Globus pallidus (tissue), 1 donor: ENCODE measurements at regions not wholly inside any gene's neighbourhood (a gene's known extent, or its start where the extent isn't known, plus 50 kb on each side); places are given as distances from the start of the nearest gene placed in this dataset.
"Not testable (repeated sequence)": the region's sequence is repeated elsewhere in the genome, so short reads cannot be mapped to it uniquely, and the experiment has no call there.

Experiments
- DNase-seq: peaks from one replicate; pipeline ENCODE4 v3.0.0-alpha.2; 2015; ENCODE audit warnings: low spot score

DNA sequence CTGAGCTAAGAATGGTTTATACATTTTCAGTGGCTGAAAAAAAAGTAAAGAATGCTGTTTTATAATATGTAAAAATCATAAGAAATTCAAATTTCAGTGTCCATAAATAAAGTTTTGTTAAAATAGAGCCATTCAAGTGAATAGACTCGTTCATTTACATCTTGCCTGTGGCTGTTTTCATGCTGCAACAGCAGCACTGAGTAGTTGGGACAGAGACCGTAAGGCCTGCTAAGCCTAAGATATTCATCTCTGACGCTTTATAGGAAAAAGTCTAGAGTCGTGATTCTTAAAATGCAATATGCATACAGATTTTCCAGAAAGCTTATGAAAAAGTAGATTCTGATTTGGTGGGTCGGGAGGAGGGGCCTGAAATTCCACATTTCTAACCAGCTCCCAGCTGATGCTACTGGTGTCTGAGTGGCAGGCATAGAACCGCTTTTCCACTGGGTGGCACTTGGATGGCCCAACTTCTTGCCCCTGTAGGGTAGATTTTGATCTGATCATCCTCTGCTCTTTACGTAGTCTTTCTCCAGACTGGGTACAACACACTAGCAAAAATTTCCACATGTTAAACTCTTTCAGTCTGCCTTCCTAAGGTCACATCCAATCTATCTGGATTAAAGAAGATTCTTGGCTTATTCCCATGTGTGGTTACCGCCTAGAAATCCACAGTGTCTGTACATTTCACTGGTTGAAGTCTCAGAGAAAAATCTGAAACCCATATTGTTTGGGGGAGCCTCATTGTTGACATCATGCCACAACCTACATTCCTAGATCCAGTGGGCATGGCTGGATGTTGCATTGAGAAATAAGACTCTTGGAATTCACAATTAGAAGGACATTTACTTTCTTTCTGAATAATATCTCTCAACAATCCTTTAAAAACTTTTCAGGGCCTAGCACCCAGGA is 151.2 kb downstream of the C12orf75 start:
- no peak for DNase-seq

DNA sequence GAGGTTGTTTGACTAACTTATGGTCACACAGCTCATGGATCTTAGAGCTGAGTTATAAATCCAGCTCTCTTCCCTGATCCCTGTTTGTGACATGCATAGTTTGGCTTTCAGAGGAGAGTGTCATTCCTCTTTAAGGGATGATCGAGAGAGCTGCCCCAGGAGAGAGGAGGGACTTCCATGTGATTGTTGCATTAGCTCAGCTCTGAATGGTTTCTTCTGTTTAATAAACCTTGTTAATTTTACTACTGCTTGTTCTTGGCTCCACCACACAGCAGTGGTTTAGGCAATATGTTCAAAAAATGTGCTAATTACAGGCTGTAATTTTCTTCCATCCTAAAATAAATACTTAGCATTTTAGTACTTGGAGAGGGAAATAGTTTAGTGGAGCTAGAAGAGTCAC is 152.5 kb downstream of the C12orf75 start:
- DNase-seq = no peak

DNA sequence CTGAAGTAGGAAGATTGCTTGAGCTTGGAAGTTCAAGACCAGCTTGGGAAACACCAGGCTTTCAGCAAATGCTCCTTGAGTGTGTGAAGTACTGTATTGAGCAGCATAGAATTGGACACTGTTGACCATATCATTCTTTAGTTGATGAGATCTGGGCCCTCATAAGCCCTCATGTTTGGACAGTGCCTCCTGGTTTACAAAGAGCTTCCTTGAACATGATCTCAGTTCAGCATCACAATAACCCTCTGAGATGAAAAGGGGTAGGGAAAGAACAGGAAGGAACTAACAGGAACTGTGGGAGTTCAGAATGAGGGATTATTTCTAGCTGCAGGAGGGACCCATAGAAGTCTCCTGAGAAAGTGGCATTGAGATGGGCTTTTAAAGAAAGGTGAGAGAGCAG is 153.2 kb downstream of the C12orf75 start:
- no peak for DNase-seq

DNA sequence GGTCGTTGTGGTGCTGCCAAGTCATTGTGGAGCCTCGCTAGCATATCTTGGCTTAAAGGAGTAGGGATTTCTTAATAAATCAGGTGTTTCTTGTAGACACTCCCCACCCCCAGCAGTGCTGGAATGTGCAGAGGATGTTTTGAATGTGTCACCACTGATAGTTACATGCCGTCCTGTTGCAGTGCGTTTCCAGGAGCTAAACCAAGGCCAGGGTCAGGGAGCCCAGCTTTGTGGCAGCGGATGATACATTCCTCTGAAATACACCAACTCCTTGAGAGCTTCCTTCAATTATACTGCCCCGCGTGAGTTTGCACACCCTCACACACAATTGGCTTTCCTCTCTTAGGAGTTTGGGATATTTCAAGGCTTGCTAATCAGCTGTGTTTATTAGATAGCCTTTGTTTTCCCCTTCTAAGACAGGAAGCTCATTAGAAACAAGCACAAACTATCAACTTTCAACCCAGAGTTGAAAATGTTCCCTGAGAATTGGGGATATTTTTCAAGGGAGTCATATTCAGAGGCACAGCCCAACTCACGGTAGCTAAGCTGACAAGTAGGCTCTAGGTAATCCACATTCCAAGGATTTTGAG is 154.9 kb downstream of the C12orf75 start:
- no peak for DNase-seq

DNA sequence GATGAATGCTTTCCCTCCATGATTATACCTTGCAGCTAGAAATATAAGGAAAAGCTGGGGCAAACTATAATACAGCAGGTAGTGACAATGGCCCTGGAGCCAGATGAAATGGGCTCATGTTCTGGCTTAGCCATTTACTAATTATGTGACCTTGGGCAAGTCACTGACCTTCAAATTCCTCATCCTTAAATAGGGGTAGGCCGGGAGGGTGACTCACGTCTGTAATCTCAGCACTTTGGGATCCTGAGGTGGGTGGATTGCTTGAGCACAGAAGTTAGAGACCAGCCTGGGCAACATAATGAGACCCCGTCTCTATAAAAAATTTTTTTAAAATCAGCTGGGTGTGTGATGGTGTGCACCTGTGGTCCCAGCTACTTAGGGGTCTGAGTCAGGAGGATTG is 155.4 kb downstream of the C12orf75 start:
- DNase-seq = no peak

DNA sequence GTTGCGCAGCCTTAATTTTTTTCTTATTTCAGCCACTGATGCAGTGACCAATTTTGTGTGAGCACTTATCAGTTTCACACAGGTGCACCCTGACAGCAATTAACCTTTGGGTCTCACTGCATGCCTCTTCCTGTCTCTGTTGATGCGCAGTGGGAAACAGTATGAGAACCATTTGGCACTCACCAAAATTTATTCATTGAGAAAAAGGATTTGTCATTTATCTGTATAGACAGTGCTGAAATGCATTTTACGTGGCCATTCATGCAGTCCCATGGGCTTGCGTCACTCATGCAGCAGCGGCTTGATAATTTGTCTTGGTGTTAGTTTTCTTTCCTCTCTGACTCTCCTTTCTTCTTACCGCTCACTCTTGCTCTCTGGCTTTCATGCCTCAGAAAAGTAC is 157.5 kb downstream of the C12orf75 start:
- no peak for DNase-seq

DNA sequence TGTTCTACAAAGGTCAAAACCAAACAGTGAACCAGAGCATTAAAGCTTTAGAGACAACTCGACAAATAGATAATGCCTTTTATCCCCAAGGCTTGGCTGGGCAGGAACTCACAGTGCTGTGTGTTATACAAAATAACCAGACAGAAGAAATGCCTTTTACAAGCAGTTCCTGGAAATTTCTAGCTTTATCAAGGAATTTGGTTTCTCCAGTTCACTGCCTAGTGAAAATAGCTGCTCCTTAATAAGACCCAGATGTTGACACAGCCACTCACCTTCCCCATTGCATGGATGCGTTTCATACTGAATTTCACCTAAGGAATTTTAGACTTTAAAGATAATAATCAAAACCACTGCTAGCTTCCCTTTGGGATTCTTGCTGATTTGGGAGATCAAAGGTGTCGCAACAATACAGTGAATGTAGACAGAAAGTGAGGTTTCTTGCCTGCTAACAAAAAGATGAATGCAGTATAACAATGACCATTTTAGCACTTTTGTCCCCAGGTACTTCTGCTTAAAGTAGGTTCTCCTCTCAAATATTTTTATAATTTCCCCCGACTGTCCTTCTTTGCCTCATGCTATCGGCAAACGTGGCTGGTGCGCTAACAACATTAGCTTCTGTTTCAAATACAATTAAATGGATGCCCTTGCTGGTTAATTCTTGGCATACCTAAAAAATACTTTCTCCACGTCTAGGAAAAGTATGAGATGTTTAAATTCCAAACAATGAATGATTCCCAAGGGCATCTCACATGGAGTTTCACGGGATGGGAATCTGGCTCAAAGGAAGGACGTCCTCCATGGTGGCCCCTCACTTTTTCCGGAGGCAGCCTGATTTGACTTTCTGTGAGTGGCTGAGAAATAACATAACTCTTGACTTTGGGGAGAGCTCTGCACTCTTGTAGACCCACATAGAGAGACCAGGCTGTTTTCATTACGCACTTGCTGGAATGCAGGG is 162.4 kb downstream of the C12orf75 start:
- no peak for DNase-seq

DNA sequence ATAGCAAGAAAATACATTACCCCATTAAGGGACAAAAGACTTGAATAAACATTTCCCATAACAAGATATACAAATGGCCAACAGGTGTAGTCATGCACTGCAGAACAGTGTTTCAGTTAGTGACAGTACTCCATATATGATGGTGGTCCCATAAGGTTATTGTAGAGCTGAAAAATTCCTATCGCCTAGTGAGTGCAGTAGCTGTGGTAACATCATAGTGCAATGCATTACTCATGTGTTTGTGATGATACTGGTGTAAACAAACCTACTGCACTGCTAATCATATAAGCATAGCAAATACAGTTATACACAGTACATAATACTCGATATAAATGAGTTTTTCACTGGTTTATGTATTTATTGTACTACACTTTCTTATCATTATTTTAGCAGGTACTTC is 168.7 kb downstream of the C12orf75 start:
- no peak for DNase-seq

DNA sequence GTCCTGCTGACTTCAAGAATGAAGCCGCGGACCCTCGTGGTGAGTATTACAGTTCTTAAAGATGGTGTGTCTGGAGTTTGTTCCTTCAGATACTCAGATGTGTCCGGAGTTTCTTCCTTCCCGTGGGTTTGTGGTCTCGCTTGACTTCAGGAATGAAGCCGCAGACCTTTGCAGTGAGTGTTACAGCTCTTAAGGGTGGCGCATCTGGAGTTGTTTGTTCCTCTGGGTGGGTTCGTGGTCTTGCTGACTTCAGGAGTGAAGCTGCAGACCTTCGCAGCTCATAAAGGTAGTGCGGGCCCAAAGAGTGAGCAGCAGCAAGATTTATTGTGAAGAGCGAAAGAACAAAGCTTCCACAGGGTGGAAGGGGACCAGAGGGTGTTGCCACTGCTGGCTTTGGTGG is 170.2 kb downstream of the C12orf75 start:
- DNase-seq = not testable (repeated sequence)

DNA sequence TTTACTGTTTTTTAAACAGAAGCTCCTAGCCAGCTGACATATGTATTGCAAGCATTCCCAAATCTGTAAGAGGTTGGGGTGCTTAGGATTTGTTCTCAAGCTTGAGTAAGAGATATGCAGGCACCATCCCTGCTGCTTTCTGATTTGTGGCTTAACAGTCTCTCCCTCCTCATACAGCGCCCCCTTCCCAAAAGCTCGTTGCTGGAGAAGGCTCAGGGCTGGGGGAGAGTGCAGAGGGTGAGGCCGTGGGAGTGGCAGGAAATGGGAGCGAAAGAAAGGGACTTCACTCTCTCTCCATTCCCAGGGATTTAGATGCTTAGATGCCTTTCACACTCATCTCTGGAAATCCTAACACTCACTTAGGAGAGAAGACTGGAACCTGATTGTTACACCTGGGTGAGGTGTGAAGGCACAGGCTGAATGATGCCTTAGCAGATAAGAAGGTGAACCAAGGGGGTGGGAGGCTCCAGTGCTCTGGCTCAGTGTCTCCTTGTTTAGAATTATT is 172.0 kb downstream of the C12orf75 start:
- no peak for DNase-seq

DNA sequence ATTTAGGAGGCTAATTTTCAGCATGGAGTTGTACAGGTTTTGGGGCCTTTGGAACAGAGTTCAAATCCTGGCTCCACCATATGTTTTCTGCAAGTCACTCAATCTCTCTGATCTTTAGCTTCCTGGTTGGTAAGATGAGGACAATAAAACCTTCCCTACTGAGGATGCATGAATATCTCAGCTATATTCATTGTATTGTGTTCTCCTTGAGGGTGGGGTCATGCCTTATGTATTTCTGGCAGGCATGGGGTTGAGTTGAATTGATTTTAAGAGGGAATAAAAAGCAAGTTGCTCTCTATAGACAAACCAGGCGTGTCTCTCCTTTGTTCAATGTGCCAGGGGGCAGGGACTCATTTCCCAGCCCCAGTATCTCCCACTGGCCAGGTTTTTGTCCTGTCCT is 173.1 kb downstream of the C12orf75 start:
- DNase-seq = no peak

DNA sequence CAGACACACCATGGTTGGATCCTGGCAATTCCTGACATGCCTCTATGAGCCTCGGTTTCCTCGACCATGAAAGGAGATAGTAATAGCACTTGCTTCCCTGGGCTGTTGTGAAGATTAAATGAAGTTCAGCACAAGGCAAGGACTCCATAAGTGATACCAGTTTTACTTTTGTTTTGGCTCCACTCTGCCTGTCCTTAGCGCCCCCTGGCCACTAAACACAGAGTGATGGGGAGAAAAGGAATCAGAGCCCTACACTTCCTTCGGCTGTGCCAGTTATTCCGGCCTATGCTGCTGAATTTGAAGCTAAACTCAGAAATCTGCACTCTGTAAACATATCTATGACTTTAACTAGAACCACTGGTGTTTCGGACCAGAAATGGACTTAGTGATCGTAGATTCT is 173.8 kb downstream of the C12orf75 start:
- DNase-seq = no peak

DNA sequence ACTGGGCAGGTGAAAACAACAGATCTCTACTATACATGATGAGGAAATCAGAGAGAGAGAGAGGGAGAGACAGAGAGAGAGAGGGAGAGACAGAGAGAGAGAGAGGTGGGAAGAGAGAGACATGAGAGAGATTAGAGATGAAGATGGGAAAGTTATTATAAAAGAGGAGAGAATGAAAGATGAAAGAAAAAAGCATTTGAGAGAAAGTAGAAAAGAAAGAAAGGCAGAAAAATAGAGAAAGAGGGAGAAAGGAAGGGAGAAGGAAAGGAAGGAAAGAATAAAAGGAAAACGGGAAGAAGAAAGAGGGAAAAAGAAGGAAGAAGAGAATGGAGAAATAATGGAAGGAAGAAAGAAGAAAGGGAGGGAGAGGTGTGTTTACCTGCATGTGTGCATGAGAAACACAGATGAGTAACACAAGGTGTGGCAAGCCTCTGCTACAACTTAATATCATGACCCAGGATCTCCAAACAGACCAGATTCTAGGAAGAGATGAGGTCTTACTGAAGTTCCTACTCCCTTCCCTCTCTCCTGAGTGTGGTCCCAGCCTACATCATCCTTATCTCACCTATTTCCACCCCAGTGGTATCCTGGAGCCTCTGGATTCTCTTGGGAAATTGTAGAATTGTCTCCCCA is 176.3 kb downstream of the C12orf75 start:
- DNase-seq = no peak

DNA sequence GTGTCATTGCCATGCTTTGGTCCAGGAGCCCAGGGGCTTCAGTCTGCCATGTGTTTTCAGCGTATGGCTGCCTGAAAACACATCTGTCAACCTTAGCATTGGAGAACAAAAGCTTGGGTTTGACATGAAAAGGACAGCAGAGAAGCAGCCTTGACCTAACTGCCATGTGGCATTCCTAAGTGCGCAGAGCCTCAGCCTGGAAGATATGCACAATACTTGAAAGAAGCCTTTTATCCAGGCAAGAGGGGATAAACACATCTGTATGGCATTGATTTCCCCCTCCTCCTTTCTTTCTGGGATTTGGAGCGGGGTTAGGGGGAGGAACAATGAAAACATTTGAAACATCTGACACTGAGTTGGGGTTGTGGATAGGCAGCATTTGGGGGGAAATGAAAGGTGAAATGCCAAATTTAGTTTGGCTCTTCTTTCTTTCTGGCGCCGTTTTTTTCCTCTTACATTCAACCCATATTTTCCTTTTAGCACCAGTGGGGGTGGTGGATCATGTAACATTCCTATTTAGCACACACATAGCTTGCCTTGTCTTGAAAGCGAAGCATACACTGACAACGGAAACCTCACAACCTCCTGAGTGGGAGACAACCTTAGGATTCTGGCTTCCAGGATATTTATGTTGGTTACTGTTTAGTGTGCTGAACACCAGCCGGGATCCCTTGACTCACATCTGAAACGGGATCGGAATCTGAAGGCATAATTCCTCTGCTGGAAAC is 177.0 kb downstream of the C12orf75 start:
- DNase-seq = no peak

DNA sequence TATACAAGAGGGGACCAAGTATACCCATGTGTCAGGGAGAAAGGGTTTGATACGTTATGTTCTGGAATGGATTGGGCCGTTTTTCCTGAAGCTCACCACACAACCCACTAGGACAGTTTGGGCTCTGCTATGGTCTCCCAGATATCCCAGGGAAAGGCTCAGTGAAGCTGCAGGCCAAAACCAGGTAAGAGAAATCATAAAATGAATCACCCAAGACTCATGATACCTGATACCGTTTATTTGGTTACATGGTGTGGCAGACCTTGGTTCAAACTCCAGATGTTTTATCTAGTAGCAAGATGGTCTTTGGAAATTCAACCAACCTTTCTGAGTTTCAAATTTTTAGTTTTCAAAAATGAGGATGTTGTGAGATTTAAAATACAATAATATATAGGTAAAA is 177.6 kb downstream of the C12orf75 start:
- no peak for DNase-seq

DNA sequence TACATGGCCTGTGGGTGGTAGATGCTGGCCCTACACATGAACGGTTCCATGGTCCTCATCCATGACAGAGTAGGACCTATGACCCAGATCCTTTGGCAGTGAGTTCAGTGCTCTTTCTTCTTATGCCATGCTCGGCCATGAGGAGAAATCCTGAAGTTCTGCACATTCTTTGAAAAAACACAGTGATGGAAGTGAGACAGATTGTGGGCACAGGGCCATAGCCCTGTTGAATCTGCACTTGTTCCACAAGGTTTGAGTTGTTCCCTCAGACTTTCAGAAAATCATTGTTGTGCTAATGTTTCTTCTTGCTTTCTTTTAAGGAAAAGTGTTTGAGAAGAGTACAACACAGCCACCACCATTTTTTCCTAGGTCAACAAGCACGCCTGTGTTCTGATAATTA is 180.0 kb downstream of the C12orf75 start:
- DNase-seq = no peak

DNA sequence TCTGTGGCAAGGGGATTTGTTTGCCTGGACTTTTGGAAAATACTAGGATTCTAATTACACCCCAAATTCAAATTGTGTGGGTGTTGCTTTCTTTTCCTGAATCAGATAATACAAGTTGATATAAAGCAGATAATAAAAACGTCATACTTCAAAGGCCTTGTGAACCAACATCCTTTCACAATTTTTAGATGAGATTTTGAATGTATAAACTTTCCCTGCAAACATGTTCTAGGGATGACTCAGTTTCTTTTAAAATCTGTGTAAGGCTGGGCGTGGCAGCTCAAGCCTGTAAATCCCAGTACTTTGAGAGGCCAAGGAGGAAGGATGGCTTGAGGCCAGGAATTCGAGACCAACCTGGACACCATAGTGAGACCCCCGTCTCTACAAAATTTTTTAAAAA is 182.4 kb downstream of the C12orf75 start:
- not testable (repeated sequence) for DNase-seq

DNA sequence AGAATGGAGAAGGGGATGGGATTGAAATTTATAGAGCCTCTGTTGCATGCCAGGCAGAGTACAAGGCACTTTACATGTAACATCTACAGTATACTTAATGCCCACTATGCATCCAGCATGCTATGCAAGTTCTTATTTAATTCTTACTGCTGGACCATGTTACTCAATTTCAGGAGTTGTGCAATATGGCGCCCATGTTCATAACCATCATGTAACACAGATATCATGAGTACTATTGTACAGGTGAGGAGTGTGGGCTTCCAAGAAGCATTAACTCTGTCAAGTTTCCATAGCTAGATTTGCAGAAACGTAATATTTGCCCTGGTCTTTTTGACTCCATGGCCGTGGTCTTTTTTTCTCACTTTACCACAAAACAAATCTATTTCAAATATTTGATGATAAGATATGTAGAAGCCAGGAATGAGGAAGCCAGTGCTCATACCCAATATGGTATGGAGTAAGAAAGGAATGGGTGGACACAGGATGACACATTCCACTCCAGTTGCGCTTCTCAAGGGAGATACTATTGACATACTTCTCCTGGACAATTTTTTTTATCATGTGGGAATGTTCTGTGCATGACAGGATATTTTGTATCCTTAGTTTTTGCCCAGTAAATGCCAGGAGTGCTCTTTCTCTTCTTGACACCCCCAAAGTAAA is 191.8 kb downstream of the C12orf75 start:
- no peak for DNase-seq

DNA sequence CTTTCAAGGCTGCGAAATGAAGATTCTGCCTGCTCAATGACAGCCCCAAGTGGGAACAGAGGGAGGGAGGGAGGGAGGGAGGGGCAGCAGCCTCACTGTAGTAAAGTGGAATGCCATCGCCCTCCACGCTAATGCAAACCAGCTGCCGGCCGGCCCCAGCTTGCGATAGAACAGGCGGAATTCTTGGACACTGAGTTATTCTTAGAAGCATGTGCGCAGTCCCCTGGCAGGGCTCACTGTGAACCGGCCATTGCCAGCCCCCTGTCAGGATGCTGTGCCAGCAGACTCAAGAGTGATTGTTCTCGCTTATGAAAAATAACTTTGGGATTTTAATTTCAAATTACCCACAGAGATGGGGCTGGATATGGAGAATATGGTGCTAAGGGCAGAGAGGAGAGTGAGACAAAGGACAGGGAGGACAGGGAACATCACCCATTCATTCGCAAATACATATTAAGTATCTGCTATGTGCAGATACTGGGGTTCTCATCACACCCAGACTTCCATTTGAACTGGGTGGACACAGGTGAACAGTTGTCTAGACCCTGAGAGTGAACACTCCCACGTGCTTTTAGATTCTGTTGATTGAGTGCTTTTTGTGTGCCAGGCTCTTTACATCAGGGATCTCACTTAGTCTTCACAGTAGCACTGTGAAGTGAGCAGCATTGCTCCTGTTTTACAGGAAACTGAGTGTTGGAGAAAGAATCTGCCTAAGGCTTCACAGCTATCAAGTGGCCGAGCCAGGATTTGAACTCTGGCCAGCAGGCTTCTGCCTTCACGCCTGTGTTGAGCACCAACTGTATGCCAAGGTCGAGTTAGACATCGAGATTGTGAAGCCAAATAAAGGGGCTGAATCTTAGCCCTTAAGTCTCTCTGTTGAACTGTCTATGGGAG is 192.9 kb downstream of the C12orf75 start:
- no peak for DNase-seq

DNA sequence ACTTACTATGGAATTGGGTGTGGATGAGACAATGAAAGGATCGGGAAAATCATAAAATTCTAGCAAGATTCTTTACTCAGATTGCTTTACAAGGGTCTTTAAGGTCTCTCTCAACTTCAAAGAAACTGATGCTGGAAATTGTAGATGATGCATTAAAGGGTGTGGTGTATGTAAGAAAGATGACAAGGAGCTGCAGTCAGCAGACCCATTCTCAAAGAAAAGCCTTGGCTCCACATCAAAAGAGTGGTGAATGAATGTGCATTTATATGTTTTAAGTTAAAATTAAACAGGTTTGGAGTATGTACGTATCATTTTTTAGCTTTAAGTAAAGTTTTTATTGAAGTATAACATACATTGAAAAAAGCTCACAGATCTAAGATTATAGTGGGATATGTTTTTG is 194.5 kb downstream of the C12orf75 start:
- no peak for DNase-seq
